Fibroblast of skin of right quadriceps (primary cell): ENCODE measurements at regions not wholly inside any gene's neighbourhood (a gene's known extent, or its start where the extent isn't known, plus 50 kb on each side); places are given as distances from the start of the nearest gene placed in this dataset.
"Not testable (repeated sequence)": the region's sequence is repeated elsewhere in the genome, so short reads cannot be mapped to it uniquely, and the experiment has no call there.

ENCODE experiments used
- DNase-seq: peaks from one replicate; pipeline ENCODE4 v3.0.0-alpha.2; 2013

- no peak for DNase-seq
Measured at GRCh38 chr1:78301141-78301540, 189.6 kb upstream of the PTGFR start.

GRCh38 chr1:78303620-78304019, 187.2 kb upstream of the PTGFR start:
- peak; percentile 92 for DNase-seq

DNA sequence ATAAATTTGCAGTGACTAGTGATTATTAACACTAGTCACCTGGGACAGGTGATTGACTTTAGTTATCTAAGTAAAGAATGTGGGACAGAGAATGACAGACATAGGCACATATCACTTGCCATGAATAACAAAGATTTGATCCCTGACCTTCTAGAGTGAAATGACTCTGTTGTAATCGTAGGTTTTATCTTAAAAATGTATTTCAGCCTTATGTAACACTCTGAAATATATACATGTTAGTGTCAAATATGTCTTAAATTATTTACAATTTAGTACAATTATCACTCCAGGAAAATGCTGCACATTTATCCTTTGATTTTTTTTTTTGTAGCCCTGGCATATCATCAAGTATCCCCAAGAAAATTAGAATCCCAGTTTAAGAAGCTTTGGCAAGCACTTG, 186.4 kb upstream of the PTGFR start:
- no peak for DNase-seq

DNA sequence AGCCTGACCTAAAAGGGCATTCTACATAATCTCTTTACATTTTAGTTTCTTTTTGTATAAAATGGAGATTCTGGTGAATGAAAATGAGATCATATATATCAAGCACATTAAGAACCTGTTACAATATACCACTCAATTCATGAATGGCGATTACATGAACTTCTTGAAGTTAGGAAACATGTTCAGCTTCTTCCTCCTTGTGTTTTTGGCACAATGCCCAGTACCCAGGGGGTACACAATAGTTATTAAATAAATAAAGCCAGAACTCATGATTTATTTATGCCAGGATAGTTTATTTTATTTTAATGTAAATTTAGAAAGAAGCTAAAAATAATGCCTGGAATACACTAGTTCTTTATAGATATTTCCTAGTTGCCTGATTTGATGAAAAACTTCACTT, 186.0 kb upstream of the PTGFR start:
- DNase-seq: no peak

DNA sequence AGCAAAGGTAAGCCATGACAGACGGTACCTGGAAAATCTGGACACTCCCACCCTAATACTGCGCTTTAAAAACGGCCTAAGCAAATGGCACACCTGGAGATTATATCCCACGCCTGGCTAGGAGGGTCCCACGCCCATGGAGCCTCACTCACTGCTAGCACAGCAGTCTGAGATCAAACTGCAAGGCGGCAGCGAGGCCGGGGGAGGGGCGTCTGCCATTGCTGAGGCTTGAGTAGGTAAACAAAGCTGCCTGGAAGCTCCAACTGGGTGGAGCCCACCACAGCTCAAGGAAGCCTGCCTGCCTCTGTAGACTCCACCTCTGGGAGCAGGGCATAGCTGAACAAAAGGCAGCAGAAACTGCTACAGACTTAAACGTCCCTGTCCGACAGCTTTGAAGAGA, 180.5 kb upstream of the PTGFR start:
- DNase-seq: not testable (repeated sequence)

DNA sequence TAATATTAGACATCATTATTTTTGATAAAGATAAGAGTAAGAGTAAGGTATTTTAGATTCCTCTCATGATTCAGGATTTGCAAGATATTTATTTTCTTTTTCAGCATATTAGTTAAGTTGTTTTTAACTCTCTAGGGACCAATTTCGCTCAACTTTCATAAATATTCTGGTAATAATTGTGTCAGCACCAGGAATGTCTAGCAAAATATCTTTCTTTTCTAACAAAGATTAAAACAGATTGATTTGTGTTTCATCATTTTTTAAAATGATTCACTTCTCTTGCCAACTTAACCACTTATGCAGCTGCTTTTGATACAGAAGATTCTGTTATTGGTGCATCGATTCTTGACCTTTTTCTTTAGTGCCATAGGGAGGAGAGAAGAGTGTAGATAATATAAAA, 172.8 kb upstream of the PTGFR start:
- DNase-seq: peak; percentile 76

DNA sequence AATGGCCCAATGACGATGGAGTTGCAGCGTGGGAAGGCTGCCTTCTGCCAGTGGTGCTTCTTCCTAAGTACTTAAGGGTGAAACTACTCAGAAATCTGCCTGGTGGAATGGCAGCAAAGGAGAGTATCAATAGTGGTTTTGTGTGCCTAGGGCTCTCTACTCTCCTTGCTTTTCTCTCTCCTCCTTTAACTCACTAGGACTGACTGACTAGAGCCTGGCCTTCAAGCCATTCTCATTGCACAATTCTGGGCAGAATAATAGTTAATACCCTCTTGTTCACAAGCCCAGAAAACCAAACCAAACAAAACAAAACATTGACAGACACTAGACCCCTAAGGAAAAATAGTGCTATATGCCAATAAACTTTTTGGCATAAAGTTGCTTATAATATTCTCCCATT, 171.2 kb upstream of the PTGFR start:
- DNase-seq: no peak

GRCh38 chr1:78322928-78323680, 167.7 kb upstream of the PTGFR start:
- peak; percentile 55 for DNase-seq

DNA sequence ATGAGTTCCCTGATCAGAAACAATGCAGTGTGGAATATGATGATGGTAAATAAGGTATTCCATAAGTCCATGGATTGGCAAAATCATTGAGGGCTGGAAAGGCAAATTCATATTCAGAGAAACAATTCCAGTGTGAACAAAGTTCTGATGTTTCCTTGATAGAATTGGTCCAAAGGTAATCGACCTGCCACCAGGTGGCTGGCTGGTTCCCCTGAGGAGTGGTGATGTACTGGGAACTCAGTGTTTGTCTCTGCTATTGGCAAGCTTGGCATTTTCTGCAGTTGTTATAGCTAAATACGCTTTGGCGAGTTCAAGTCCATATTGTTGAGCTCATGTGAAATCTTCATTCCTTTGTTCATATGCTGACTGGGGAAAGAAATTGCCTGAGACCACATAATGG, 165.5 kb upstream of the PTGFR start:
- DNase-seq: no peak

DNA sequence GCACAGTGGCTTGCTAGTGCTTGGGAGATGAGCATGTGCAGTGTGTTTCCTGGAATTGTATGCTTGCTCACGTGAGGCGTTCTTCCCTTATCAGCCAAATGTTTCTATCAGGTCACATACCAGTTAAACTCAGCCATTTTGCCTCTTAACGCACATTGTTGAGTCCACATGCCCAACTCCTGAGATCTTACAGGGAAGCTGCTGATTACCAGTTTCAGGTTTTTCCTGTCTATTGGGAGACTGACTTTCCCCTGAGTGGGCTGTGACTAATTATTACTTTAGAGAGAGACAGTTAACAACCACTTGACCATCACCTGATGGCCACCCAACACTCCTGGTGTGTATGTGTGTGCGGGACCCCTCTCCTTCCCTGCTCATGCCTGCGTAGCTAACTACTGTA, 161.3 kb upstream of the PTGFR start:
- no peak for DNase-seq

DNA sequence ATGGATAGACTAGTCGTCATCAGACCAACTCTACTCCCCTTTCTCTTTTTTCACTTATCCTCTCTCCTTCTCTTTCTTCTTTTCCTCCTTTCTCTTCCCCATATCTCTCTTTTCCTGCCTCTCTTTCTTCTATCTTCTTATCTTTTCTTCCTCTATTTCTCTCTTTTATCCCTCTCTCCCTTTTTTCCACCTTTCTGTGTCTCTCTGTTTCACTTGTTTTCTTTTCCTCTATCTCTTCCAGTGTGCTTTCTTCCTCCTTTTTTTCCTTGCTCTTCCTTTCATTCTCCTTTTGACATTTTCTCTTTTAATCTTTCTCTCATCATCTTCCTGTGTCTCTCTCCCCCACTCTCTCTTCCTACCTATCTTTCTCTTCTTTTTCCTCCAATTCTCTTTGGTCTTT, 159.0 kb upstream of the PTGFR start:
- no peak for DNase-seq

GRCh38 chr1:78333502-78333901, 157.3 kb upstream of the PTGFR start:
- DNase-seq: peak; percentile 40

GRCh38 chr1:78334114-78334513, 156.7 kb upstream of the PTGFR start:
- no peak for DNase-seq

GRCh38 chr1:78334952-78335351, 155.8 kb upstream of the PTGFR start:
- no peak for DNase-seq

DNA sequence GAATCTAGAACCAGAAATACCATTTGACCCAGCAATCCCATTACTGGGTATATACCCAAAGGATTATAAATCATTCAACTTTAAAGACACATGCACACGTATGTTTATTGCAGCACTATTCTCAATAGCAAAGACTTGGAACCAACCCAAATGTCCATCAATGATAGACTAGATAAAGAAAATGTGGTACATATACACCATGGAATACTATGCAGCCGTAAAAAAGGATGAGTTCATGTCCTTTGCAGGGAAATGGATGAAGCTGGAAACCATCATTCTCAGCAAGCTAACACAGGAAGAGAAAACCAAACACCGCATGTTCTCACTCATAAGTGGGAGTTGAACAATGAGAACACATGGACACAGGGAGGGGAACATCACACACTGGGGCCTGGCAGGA, 154.0 kb upstream of the PTGFR start:
- not testable (repeated sequence) for DNase-seq

DNA sequence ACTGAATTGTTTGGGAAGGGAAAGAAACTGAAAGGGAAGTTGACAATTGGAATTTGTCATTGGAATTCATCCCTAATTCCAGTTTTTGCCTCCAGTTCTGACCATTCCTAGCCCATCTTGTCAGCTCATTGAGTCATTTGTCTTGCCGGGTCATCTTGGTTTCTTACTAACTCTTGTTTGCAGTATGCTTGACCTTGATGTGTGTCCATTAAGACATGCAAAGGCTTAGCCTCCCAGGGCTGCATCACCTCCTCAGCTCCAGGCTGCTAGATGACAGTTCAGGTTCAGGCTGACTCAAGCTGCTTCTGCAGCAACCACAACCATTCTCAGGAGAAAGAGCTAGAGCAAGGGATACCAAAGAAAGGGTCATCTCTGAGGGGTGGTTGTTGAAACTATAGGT, 151.3 kb upstream of the PTGFR start:
- DNase-seq: peak; percentile 77

GRCh38 chr1:78340006-78340405, 150.8 kb upstream of the PTGFR start:
- DNase-seq: peak; percentile 89

DNA sequence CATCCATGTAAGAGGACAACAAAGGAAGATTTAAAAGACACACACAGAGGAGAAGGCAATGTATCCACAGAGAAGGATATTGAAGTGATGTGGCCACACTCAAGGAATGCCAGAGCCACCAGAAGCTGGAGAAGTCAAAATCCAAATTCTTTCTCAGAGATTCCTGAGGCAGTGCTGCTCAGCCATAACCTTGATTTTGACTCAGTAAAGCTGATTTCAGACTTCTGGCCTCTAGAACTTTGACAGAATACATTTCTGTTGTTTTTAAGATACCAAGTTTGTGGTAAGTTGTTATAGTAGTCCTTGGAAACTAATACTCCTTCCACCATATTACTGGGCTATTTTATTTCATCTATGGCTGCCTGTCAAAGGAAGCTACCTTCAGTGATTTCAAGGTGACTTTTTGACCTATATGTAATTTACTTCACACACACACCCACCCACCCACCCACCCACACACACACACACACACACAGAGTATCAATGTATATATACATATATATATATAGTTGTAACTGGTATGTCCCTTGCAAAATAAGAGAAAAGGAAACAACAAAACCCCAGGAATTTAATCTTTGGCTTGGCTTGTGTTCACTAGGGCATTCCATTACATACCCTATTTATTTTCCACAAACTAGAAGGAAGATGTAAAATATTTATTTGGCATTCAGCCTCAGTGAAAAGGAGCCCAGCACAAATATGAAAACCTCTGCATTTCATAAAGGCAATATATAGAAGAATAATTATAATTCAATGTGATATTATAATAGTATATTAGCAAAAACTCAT, 142.1 kb upstream of the PTGFR start:
- DNase-seq: peak; percentile 66

GRCh38 chr1:78351551-78352216, 139.1 kb upstream of the PTGFR start:
- no peak for DNase-seq

GRCh38 chr1:78355656-78356055, 135.1 kb upstream of the PTGFR start:
- peak; percentile 68 for DNase-seq

- no peak for DNase-seq
Measured at GRCh38 chr1:78358165-78358564, 132.6 kb upstream of the PTGFR start.

GRCh38 chr1:78359666-78360065, 131.1 kb upstream of the PTGFR start:
- DNase-seq: no peak

DNA sequence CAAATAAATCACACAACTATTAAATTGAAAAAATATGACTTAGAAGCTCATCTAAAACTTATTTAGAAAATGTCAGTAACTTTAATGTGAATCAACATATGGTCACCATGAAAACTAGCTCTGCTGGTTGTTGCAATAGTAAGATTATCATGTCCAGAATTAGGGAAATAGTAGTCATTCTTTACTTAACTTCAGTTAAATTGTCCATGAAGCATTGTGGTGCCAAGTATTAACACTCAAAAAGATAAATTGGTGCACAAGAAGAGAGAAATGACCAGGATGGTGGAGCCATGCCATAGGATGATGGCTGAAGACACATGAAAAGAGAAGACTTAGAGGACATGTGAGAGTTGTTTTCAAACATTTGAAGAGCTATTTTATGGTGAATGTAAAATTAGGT, 130.2 kb upstream of the PTGFR start:
- peak; percentile 13 for DNase-seq

- no peak for DNase-seq
Measured at GRCh38 chr1:78367700-78368099, 123.1 kb upstream of the PTGFR start.
